ENCODE measurements at regions not wholly inside any gene's neighbourhood (a gene's known extent, or its start where the extent isn't known, plus 50 kb on each side); places are given as distances from the start of the nearest gene placed in this dataset.

DNA sequence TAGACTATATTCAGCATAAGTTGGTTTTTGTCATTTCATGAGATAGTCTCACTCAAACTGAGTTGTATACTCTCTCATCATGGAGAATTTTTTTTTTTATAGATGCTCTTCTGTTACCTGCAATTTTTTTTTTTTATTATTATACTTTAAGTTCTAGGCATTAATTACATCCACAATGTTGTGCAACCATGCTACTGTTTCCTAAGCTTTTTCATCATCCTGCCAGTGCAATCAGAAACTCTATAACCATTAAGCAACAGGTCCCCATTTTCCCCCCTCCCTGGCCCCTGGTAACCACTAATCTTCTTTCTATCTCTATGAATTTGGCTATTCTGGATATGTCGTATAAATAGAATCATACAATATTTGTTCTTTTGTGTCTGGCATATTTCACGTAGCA lies 321.6 kb downstream of the STIM2 start:
- intact Hi-C loops (cut with micrococcal nuclease) = no loop called here

DNA sequence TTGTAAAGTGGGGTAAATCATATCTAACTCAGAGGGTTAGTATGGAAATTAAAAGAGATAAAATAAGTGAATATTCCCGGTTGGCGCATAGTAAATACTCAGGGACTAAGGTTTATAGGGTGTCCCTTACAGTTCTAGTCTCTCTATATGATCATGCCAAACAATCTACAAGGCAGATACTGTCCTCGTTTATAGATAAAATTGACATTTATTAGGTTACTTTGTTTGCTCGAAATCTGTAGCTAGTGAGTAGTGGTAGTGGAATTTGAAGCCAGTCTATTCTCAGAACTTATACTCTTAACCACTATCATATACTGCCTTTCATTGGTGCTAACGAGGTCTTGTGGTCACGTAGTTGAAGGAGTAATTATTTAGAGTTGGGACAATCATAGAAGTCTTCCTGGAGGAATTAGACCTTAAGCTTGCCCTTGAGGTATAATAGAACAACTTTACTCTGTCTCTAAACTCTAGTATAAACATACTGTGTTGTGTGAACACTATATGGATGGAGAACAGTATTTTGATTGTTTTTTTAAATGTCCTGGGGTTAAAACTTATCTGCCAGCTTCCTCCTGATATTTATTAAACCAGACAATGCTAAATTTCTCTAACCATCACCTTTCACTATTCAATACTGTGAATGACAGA lies 324.0 kb downstream of the STIM2 start:
- intact Hi-C loops (cut with micrococcal nuclease) = no loop called here

DNA sequence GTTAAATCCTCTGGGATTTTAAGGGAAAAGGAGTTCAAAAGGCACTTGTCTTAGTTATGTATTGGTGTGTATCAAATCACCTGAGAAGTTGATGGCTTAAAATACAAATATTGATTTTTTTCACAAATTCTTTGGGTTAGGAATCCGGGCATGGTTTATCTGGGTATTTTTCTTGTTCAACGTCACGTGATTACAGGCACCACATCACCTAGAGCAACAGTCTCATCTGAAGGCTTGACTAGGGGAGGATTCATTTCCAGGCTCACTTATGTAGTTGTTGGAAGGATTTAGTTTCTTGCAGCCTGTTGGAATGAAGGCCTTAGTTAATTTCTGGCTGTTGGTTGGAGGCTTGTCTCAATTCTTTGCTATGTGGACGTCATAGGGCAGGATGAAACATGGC lies 326.1 kb downstream of the STIM2 start:
- intact Hi-C loops (cut with micrococcal nuclease) = no loop called here

DNA sequence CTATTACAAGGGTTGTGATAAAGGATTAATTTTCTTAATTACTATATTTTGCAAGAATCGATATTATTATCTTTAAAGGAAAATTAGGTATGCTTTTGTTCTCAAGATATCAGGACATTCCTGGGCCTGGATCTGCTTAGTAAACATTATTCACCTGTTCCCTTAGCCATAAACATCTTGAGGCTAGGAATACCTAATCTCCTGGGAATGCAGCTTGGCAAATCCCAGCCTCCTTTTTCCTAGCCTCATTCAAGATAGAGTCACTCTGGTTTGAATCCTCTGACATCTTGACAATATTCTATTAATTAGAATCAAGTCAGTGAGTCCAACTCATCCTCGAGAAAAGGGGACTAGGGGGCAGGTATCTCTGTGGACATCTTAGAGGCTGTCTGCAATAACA lies 327.1 kb downstream of the STIM2 start:
- intact Hi-C loops (cut with micrococcal nuclease) = no loop called here

DNA sequence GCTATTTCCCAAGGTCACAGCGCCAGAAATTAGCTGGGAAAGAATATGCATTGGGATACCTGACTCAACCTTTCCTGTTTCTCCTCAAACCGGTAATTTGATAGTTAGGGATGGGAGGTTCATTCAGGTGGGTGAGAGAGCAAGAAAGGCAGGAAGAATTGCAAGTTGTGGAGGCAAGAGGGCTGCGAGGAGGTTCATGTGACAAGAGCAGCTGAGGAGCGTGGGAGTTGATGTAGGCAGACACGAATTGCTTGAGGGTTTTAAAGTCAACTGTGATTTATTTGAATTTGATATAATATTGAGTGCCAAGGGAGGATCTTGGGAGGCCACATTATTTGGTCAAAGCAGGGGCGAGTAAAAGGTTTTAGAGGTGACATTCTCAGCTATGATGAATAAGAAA lies 329.0 kb downstream of the STIM2 start:
- intact Hi-C loops (cut with micrococcal nuclease) = no loop called here

DNA sequence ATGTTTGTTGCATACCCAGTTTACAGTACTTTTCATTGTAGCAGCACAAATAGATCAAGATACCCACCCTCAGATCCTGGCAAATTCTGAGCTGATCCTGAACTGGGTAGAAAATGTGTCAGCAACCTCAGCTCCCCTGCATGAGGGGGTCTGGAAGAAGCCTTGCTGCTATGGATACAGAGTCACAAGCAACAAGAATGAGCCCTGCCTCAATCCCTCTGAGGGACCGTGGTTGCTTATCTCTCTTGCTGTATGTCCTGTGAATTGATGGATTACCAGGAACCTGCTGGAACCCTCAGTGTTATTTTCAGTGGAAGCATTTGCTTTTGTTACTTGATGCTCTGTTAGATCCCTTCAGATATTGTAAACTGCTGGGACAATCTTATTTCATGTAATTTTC lies 331.0 kb downstream of the STIM2 start:
- intact Hi-C loops (cut with micrococcal nuclease) = no loop called here

DNA sequence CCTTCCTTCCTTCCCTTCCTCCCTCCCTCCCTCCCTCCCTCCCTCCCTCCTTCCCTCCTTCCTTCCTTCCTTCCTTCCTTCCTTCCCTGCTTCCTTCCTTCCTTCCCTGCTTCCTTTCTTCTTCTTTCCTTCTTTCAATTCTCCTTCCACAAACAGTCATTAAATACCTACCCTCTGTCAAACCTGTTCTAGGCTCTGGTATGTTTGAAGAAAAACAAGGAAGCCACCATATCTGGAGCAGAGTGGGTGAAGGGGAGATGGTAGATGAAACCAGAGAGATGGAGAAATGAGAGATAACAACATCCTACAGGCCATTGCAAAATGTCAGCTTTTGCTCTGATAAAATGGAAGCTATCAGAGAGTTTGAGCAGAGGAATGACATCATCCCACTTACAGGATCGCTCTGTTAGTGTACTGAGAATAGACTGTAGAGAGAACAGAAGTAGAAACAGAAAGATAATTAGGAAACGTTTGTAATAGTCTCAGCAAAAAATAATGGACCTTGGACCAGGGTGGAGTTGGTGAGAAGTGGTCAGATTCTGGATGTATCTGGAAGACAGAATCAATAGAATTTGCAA lies 334.0 kb downstream of the STIM2 start:
- intact Hi-C loops (cut with micrococcal nuclease) = no loop called here

DNA sequence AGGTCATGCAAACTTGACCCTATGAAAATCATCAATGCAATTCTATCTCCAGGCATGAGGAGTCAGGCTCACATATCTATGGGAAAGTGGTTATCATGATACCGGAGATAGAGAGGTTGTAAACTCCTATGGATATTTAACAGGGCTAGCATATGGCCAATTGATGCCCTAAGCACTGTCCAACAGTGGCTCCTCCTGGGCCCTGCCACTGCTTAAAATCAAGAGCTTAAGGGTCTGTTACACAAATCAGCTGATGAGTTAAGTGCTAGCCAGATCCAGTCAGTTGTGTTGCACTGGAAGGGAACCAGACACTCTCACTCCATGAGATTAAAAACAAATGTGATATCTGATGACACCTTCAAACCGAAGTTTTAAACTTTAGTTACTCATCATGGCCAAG lies 337.6 kb downstream of the STIM2 start:
- intact Hi-C loops (cut with micrococcal nuclease) = no loop called here

DNA sequence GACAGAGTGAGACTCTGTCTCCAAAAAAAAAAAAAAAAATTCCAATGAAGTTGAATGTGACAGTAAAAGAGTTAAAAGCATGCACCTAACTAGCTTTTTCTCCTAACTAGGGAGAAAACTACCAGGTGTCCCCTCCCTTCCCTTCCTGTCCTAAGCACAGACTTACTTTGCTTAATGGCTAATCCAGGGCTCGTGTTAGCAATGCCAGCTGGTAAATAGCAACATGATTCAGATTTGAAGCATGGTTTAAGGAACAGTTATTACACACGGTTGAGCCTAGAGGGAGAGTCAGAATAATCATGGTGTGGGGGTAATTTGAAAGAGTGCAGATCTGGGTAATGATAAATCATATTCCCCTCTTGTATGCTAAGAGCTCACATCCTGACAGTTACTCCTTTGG lies 338.3 kb downstream of the STIM2 start:
- intact Hi-C loops (cut with micrococcal nuclease) = no loop called here

DNA sequence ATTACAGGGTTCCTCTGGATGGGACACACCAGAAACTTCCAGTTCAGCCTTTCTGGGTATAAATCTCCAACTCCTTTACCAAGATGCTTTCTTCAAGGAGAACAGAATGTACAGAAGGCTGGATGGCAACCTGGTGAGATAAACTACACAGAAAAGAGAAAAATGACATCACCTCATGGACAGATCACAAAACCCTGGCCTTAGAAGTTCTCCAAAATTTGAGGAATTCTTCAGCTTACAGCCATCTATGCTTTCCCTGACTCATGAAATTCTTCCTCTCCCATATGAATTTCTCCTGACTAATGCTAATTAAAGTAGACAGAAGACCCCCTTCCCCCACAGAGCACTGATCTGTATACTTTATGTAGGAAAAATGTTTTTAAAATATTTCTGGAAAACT lies 345.4 kb downstream of the STIM2 start:
- intact Hi-C loops (cut with micrococcal nuclease) = no loop called here

DNA sequence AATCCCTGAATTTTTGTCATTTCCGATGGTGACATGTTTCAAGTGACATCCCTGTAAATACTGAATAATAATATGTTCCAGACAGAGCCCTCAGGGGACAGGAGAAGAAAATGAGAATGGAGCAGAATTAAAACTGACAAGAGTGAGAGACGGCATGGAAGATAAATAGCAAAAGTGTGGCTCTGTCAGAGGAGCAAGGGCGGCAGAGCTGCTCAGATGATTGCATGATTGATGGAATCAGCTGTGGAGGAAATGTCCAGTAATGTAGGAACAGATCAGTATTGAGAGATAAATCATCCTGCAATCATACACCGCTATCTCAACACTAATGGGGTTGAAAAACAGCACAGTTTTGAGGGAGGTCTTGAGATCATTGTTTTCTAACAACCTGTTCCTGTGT lies 350.3 kb downstream of the STIM2 start:
- intact Hi-C loops (cut with micrococcal nuclease) = no loop called here

DNA sequence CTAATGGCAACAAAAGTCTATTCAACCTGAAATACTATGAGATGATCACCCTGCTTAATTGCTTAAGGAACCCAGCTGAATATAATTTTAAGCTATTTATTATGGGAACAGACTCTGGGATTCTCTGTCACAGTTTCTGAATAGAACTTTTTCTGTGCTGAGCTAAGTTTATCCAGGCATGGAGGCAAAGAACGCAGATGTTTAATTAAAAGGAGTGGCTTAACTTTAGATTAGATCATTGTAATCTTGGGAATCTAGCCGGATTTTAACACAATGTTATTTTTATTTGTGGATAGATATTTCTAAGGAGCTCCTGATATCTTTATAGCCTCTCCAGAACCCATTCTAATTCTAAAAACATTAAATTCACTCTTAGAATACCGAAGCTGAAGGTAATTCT lies 353.4 kb downstream of the STIM2 start:
- intact Hi-C loops (cut with micrococcal nuclease) = no loop called here

DNA sequence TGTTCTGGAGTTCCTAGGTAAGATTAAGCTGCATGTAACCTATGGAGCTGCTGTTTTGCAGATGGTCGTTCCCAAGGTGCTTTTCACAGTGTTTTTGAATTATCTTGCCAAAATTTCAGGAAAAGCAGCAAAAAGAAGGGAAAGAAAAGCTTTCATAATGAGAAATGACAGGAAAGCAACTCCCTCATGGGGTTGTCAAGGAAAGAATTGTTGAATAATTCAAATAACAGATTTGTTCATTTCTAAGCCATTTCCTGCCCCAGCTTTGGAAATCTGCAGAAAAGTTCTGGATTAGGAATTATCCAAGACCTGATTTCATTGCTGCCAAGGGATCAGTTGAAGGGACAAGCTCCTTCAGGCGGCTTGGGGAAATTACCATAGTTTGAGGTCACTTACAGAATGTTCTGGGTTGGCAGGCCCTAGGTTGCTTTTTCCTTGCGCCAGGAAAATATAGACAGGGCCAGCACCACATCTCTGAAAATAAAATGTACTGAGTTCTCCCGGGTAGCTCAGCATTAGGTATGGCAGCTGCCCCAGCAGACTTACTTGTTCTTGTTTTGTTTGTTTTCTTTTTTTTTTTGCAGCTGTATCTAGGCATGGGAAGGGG lies 354.7 kb downstream of the STIM2 start:
- intact Hi-C loops (cut with micrococcal nuclease) = no loop called here

DNA sequence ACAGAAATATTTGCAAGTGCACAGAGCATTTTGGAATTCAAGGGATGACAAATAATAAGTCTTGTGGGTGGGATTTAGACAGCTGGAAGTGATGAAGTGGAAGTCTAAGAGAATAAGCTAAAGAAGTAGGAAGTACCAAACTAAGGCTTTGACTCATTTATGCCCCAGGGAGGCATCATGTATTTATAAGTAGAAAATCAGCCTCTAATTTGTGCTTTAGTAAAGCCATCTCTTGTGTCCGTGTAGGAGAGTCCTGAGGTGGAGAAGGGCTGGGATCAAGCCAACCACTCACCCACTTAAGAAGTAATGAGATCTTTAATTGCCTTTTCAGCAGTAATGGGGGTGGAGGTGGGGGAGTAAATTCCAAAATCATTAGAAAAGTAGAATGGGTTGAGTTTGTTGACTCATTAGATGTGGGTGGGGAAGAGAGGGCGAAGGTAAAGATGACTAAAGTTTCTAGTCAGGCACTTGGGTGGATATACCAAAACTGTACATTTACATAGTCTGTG lies 356.7 kb downstream of the STIM2 start:
- intact Hi-C loops (cut with micrococcal nuclease) = no loop called here

DNA sequence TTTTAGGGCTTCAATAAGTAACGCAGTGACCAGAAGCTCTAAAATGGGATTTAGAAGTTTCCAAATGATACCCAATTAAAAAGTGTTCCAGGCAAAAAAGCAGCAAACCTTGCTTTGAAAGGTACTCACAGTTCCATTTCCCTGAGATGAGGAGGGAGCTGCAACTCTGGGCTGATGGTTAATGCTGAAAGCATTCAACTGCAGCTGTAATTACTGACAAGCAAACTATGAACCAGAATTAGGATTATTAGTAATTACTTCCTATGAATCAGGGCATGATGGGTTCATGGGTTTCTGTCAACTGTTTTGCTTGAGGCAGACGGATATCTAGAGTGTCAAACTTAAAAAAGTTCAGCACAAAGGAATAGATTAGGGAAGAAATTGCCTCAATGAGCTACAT lies 357.4 kb downstream of the STIM2 start:
- intact Hi-C loops (cut with micrococcal nuclease) = no loop called here

DNA sequence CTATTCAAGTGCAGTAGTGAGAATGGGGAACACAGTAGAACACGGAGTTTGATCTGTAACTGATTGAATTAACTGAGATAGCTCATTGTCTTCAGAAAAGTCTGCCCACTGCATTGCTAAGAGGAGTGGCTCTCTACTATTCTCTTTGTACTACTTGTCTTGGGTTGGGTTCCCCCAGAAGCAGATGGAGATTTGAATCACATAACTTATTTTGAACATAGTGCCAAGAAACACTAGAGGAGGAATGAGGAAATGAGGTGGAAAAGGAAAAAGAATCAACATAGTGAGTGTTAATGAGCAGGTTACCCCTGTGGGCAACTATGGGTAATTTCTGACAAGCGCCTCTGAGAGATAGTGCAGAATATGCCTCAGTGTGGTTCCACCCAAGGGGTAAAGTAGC lies 362.7 kb downstream of the STIM2 start:
- intact Hi-C loops (cut with micrococcal nuclease) = no loop called here

DNA sequence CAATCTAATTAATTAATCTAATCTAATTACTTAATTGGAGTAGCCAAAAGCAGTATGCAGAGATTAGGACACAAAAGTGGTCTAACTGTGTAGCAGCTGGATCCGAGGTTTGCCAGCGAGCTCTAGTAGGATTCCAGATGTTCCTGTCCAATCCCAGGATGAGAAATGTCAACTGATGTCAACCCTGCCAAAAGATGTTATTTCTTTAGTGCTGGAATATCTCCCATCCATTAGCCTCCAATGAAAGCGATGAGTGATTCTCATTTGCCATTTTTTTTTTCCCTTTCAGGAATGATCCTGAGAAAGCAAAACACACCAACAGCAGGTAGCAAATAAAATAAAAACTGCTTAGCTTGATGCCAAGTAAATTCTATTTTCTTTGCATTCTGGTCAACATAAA lies 372.9 kb downstream of the STIM2 start:
- intact Hi-C loops (cut with micrococcal nuclease) = no loop called here

DNA sequence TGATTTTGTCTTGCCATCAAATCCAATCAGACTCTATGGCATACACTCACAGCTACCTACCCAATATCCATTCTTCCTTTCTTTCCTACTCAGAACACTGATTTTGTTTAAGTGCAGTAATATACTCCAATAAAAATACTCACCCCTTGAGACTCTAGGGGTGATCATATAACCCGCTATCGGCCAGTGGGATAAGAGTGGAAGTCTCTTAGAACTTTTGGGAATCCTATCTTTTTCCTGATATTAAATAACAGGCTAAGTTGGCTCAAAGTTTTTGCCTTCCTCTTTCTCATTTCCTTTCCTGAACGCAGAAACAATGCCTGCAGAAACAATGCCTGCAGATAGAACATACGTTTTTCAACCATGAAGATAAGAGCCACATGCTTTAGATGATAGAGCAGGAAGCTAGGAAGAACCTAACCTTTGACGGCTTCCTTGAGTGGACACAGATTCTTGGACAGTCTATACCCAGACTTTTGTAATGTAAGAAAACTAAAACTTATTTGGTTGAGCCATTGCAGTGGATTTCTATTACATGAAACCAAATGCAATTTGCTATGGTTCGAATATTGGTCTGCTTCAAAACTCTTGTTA lies 373.8 kb downstream of the STIM2 start:
- intact Hi-C loops (cut with micrococcal nuclease) = no loop called here

DNA sequence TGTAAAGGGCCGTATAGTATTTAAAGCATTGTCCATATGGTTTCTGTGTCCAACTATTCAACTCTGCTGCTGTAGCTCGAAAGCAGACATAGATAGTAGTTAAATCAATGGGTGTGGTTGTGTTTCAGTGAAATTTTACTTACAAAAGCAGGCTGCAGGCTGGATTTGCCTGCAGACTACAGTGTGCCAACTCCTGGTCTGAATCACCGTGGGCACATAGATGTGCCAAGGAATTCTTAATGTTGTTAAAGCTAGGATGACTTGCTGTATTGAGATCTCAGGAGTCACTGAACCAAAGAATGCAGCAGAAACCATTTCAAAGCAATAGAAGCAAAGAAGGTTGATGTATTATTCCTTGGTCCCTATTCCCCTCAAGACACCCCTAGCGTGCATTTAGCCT lies 379.0 kb downstream of the STIM2 start:
- intact Hi-C loops (cut with micrococcal nuclease) = no loop called here

DNA sequence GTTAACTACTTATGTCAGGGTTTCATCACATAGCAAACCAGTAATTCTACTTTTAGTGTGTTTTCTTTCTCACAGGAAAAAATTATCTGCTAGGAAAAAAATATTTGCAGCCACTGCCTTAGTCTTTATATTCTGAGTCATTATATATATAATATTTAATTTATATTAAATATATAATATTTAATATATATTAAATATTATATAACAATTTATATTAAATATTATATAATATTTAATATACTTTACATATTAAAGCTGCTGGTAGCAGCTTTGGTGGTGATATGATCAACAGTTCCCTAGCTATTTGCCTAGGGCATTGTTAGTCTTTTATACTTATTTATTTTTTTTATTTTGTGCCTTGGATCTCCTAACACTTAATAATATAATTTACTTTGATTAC lies 381.6 kb downstream of the STIM2 start:
- intact Hi-C loops (cut with micrococcal nuclease) = no loop called here

DNA sequence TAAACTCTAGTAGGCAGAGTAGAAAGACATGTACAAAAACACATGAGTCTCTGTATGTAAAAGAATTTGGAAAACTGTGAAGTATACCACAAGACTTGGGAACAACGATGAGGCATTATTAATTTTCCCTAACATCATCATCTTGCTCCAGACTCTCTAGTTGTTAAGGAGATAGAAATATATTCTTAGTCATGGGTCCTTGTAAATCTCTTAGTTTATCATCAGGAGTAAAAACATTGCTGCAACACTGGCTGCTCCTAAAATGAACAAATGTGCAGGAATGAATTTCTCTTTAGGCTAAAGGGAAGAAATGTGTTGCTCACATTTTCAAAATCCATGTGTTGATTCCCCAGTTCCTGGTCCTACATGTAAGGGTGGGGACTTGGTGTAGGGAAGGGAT lies 384.6 kb downstream of the STIM2 start:
- intact Hi-C loops (cut with micrococcal nuclease) = no loop called here

DNA sequence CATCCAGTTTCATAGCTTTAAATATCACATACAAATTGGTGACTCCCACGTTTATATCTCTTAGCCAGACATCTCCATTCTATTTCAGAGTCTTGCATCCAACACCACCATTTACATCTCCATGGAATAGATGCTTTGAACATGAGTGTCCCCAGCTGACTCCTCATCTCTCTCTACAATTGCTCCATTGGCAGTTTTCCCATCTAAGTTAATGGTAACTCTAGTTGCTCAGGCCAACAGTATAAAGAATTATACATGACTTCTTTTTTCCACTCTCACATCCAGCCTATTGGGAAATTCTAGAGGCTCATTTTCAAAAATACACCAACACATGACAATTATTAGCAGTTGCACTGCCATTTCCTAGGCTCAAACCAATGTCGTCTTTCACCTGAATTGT lies 388.2 kb downstream of the STIM2 start:
- intact Hi-C loops (cut with micrococcal nuclease) = no loop called here

DNA sequence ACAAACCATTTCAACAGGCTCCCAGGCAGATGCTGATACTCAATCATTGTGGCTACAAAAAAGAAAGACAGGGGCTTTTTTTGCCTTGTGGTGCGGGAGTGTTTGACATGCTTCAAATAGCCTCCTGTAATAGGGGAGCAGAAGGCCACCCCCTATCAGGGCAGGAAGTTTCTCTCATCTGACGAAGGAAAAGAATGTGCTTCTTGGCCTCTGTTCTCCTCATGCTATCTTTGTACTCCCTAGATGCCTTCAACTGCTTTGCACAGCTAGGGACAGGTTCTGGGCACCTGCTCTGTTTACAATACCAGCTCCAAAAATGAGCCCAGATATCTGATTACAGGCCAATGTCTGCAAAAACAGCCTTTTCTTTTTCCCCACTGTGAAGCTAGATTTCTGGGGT lies 391.1 kb downstream of the STIM2 start:
- intact Hi-C loops (cut with micrococcal nuclease) = no loop called here

Measured in T-helper 1 cell treated with Interleukin-12 subunit alpha and Interleukin-12 subunit beta and Interleukin-4 antibody, amounts not matched to agents 30 ng/mL and 1 ng/mL, for 36 hours (primary cell).